GM18867 (cell line): ENCODE measurements at regions not wholly inside any gene's neighbourhood (a gene's known extent, or its start where the extent isn't known, plus 50 kb on each side); places are given as distances from the start of the nearest gene placed in this dataset.

Source experiments
- ATAC-seq: cut with Tn5 transposase; IDR thresholded peaks from one replicate; pipeline ENCODE4 v1.9.1; 2021; ENCODE audit warnings: mild to moderate bottlenecking, moderate library complexity; ENCODE audit not compliant: unreplicated experiment

DNA sequence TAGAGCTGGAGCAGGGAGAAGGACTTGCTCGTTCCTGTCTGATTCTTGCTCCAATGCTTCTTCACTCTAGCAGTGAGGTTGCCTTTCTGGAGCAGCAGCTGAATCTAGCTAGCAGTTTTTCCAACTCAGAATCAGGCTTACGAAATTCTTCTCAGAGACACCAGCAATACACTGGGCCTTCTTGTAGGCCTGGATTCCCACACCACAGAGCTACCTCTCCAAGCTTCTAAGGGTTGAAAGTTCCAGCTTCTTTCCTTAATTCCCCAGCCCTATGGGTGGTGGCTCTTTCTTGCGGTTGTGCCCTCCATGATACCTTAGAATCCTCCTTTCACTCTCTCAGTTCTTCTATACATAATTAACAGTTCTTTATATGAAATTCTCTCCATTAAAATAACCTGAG, 586.6 kb downstream of the INHBA start:
- ATAC-seq: no peak

DNA sequence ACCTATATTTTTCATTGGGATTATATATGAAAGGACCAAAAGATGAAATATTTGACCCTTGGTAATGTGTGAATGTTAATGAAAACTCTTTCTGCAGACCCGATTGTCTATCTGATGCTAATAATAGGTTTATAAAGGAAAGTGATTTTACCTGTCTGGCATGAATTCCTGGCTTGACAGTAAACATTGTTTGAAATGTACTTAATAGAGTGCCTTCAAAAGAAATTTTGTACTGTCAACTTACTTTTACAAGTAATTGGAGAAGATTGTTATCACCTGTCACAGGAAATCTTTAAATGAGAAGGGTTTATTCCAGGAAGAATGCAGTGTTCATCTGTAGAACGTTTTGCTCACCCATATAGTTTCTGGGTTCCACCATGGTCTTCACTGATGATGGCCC, 588.2 kb downstream of the INHBA start:
- no peak for ATAC-seq

DNA sequence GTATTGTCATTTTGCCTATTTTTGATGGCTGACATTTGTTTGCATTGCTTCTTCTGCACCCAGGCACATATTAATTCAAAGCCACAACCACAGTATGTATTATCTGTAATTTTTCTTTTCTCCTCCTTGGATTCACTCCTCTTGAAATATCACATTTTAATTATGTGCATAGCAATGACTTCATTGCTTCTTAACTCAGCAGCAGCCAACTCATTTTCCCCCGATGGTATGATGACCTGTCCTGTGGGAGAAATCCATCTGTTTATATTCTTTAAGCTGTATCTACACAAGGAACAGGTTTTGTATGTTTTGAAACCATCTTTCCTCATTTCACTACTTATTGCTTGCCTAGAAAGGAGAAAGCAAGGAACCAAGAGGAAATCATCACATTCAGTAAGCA, 588.8 kb downstream of the INHBA start:
- ATAC-seq: no peak

DNA sequence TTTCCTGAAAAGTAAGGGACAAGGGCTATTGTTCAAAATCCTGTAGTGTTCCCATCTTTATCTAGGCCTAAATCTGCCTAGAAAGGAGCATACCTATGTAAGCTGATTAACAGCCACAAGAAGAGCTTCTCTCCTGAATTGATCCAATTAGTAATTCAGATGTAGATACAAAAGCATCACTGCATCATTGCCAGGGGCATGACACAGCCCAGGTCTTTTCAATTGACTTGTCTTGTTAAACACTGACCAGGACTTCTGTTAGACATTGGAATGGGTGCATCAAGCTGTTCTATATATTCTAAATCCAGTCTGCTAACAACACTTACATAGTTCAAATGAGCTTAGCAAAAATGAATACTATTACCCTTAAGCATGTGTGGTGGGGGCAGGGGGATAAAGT, 589.2 kb downstream of the INHBA start:
- no peak for ATAC-seq

DNA sequence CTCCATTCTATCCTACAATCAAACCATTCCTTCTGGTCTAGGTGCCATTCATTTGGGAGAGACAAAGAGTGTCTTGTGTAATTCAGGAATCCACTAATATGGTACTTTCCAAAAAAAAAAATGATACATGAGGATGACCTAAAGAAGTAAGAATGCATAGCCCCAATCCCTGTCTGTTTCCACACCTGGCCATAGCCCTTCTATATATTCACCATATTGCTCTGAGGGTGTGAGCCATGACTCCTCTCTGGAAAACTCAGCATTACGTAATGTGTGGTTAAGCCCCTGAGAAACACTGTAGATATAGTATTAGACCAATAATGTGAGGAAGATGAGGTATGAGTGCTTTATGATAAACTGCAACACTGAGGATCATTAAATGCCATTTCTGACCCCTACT, 592.7 kb downstream of the INHBA start:
- ATAC-seq: no peak

DNA sequence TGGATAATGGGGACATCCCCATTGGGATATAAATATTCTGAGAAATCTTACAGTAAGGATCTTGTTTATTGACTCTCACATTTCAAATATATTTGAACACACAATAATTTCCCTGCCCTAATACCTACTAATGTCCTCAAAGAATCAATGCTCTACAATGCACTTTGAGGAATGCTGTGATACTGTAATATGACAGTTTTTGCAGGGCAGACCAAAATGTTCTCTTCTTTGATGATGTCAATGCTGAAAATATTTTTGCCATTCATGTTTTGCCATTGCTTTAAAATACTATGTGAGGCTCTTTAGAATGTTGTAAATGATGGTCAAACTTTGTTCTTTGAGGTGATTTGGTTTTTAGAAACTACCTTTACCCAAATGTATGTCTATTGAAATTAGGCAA, 594.1 kb downstream of the INHBA start:
- no peak for ATAC-seq

DNA sequence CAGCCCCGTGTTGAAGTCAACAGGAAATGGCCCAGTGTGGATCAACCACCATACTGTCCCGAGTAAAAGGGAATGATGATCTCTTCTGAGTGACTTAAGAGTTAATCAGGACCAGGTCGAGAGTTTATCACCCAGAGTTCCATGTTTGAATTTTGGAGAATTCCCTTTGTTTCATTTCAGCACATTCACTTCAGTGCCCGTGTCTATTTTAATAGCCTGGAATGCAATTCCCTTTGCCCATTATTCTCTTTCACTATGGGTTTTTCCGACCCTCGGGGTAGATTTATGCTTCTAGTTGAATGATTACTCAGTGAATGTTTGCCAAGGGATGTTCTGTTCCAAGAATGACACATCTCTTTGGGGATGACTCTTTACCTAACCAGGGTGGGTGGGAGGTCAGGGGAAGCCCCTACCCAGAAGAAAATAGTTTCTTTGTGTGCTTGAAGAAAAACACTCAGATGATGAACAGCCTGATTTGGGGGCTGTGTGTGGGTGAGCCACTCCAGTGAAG, 594.9 kb downstream of the INHBA start:
- ATAC-seq: peak; percentile 35

DNA sequence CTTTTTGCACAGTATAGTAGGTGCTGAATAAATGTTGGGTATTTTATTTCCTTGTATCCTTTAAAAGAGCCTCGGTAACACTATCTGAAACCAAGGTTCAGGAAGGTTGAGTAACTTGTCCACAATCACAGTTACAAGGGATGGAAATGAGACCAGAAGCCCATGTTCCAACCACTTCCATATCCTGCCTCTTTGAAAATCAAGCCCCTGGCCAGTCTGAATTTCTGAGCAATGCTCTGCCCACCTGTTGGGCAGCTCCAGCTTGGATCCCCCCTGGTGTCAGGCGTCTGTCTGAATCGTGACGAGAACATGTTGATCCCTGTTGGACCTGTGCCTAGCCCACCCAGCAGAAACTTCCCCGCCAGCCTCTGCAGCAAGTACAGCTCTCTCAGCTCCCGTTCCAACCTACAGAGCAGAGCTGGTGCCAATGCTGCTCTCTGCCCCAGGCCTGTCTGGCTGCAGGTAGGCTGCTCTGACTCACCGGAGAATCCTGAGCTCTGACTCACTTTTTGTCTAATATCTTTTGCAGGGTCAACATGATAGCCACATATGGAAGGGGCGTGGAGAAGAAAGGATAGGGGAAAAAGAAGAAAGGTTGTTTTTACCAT, 595.5 kb downstream of the INHBA start:
- ATAC-seq: peak; percentile 37

DNA sequence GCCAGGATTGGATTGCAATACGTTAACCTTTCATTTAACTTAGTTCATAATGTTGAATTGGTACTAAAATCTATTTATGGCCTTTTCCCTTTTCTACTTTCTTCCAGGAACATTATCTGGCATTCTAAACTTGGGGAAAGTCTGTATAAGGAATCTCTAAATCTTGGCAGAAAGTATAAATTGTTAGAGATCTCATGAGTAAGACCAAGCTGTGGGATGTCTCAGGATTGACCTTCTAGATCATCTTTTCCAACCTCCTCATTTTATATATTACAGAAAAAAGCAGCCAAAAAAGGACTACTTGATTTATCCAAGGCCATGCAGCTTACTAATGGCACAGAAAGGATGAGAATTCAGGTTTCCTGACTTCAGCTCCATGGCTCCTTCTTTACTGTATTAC, 598.3 kb downstream of the INHBA start:
- no peak for ATAC-seq

DNA sequence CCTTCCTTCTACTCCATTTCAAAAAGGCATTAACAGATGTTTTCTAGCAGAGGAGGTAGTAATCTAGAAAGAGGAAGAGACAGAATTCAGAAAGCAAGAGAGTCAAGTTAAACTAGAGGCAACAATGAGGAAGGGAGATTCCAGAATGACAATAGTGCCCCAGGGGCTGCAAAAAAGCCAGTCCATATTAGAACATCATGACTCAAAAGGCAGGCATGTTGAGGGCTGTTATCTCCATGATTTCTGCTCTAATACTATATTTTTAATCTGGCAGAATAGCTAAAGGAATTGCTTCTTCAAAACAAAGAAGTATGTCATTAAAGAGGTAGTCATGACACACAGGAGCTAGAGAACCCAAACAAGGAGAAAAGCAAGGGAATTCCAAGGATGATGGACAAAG, 599.6 kb downstream of the INHBA start:
- ATAC-seq: no peak

DNA sequence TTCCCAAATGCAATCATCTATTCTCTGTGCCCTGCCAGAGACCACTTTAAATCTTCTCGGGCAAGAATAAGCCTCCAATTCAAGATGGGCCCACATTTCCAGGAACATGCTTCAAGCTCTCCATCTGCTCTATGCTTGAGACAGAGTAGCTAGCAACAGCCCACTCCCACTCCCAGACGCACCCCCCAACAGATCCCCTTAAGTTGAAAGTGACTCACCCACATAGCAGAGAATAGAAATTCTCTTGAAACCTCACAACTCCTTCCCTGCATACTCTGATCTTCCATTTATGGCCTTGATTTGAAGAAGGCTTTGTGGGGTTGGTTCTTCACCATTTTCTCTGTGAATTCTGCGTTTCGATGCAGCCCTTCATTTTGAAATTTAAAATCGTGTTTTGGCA, 604.0 kb downstream of the INHBA start:
- no peak for ATAC-seq

DNA sequence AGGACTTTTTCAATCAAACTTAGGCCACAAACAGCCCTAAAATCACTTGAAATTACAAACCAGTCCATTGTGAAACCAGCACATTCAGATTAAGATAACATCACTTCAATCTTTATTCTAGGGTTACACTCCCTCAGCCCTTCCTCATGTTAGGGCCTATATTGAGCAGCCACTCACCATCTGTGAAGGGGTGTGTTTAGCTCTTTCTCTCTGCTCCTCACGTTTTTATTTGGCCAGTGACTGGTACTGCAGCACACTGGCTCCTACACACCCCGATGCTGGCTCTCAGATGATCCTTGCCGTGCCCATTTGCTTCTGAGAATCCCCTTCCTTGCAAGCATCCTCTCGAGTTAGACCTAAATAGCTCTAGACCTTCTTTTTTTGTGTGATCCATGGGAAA, 604.5 kb downstream of the INHBA start:
- no peak for ATAC-seq

DNA sequence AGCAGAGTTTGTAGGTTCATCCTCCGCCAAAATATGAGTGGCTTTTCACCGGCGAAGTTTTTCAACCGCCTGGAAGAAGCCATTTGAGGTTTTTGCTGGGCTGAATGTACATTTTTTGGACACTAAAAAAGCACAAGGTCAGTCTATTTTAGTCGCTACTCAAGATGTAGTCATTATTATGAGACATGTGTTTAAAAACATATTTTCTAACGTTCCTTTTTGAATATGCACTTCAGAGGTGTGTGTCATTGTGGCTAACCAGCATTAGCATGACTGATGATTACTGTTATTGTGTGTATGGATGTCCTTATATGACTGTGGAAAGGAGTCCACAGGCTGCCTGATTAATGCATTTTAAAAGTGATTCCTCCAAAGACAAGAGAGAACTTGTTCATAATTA, 605.4 kb downstream of the INHBA start:
- ATAC-seq: no peak

DNA sequence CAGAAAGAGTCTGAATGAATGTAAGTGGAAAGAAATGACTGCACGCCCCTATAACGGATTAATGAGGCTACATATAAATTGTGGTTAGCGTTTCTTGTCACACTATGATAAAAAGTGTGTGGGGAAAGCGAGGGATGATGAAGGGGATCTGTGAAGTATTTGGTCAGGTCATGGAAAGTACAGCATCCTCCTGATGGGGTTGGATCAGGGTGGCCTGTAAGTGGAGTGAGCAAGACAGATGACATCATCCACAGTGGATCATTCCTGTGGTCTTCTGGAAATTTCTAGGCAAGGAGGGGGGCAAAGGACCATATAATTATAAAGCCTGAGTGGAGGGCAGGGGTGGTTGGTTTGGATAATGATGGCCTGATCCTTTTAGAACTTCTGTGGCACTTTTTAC, 606.0 kb downstream of the INHBA start:
- no peak for ATAC-seq

DNA sequence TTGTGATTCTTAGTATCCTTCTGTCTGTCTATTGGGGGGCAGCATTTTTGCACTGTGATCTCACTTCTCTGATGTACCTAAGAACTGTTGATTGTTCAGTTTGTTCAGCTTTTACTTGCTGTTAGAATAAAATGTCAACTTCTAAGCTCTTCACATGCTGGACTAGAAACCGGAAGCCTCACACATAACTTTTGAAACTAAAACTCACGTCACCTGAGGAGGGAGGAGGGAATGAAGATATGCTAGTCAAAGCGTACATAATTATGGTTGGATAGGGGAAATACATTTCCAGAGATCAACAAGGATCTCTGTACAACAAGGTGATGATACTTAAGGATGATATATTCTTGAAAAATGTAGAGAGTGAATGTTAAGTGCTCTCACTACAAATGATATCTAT, 609.7 kb downstream of the INHBA start:
- ATAC-seq: no peak

DNA sequence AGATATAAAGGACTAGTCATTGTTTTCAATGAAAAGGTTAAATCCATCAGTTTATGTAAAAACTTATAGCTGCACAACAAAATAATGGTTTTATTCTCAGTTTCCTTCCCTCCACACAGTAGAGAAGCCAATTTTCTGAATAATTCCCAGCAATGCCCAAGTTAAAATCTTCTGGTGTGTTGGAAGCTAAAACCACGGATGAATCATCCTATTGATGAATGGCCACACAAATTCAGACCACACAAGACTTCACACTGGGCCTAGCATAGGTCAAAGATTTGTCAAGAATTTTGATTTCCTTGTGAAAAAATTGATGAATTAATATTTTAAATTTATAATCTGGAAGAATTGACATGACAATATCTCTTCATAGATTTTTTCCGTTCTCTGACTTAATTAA, 617.6 kb downstream of the INHBA start:
- no peak for ATAC-seq

DNA sequence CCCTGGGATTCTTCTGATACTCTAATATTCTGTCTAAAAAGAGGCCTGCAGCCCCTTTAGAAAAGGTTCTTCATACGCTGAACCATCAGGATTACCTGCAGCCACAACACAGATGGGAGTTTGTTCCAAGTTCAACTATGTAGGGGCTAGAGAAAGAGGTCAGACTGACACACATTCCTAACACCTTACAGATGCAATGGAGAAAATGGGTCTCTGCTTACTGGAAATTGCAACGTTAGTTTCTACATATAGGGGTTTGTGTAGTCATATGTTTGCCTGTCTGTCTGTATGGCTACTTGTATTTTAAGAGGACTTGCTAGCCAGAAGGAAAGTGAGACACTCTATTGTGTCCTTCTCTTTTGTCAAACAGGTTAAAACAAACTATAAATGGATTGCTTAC, 618.5 kb downstream of the INHBA start:
- no peak for ATAC-seq

DNA sequence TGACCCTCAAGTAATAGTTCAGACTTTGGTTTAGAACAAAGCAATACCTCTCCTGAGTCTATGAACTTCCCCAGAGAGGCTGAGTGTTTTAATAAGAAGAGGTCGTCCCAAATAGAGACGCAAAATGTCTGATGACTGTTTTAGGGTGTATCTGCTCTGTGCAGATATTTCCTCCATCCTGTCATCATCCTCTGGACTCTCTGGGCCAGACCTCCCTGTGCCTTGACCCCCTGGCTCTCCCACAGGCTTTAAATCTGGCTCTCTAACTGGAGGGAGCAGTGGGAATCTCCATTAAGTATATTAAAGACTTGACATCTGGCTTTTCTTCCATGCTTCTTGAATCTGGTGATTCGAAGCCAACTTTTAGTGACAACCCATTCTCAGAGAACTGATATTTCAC, 633.3 kb downstream of the INHBA start:
- ATAC-seq: no peak

DNA sequence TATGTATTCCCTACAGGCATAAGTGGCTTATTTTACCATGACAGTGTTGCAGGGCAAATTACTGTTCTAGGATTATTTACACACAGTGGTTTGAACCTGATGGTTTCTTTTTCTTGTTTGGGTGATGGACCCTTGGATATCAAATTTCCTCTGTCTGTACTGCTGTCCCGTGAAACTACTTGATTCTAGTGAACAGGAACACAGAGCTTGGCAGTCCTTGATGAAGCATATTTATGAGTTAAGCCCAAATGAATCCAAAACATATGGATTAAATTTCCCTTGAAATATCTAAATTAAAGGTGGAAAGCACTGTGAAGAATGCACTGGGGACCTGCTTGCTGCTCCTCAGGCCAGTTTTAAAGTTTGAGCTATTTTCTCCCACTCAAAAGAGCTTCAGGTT, 635.3 kb downstream of the INHBA start:
- no peak for ATAC-seq

DNA sequence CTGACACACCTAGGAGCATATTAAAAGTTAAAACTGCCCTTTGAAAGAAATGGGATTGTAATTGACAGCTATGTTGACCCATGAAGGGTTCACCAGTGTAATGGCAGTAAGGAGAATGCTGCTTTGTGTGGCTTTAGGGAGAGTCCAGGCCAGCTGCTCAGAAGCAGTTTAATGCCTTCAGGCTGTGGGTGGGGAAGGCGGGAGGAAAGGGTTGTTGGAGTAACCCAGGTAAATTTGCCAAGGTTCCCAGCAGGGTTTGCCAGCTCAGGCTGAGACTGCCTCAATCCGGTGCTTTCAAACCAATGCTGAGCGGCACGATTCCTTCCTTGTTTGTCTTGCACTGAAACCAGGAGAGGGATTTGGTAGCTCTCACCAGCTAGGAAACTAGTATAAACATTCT, 637.2 kb downstream of the INHBA start:
- no peak for ATAC-seq

DNA sequence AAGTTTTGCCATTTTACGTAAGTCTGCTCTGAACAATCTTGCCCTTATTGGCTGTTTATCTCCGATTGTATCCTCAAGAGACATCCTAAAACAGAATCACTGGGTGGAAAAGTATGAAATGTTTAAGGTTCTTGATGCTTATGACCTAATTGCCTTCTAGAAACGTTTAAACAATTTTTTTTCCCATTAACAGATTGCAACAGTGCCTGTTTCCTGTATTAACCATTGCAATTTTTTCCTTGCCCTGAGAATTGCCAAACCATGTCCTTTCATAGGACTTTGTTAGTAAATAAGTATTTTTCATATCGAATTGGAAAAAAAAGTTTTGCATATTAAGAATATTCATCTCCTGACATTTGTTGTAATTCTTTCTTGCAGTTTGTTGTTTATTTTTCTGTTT, 639.8 kb downstream of the INHBA start:
- ATAC-seq: no peak

DNA sequence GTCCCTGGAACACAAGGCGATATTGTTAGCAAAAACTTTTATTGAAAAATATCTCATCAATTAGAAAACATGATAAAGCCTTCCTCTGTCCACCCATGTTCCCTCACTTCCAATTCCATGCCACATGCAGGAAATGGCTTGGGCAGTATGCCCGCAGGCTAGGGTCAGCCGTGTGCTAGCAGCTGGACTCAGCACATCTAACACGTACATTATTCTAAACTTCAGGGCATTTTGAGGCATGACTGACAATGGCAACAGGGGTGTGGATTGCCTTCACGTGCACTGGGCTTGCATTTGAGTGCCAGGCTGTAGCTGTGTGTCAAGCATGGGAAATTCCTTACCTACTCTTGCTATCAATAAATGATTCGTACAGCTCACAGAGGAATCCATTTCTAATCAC, 642.1 kb downstream of the INHBA start:
- ATAC-seq: no peak

DNA sequence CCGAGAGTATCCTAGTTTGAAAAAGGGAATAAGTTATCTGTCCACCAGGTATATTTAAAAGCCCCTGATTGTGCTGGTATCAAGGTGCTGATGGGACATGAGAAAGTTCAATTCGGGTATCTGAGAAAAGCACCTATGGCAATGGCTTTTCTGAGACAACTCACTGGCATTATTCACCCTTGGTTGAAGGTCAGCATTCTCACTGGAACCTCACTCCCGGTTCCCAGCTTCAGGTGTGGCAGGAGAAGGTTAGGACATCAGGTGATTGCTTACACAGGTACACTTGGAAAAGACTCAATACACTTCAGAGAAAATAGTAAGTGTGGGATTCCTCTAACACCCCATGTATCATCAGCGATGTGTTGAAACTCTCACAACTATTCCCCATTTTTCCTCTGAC, 643.1 kb downstream of the INHBA start:
- no peak for ATAC-seq
